Peyer's patch (tissue), 4 donors: ENCODE measurements at regions not wholly inside any gene's neighbourhood (a gene's known extent, or its start where the extent isn't known, plus 50 kb on each side); places are given as distances from the start of the nearest gene placed in this dataset.

Source experiments
- CTCF ChIP-seq, 6 experiments: fragments of 450-650 bp in 4 of 6; fragments of 200-600 bp in 2 of 6; sonication (generic) in 1 of 6; IDR thresholded peaks; one replicate each; pipeline ENCODE4 v1.5.1; 2017 to 2019; ENCODE audit warnings: antibody characterized with exemption in 6 of 6, mild to moderate bottlenecking in 3 of 6, moderate library complexity in 1 of 6
- POLR2A ChIP-seq, 2 donors: fragments of 450-650 bp; IDR thresholded peaks; one replicate each; pipeline ENCODE4 v1.5.1; 2017; ENCODE audit warnings: antibody characterized with exemption in 2 of 2, mild to moderate bottlenecking in 2 of 2, moderate library complexity in 2 of 2

DNA sequence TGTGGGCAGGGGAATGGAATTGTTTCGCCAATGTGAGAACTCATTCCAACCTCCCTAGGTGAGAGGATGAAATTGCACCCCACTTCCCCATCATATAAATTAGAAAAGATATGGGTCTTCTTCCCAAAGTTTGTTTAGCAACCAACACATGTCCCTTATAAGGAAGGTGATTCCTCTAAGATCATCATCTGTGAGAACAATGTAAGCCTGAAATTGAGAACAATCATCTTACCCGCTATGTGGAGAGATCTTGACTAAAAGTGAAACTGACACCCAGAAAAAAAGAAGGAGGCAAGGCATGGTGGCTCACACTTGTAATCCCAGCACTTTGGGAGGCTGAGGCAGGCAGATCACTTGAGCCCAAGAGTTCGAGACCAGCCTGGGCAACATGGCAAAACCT is 173.2 kb upstream of the HMGA2 start:
- TF ChIP-seq CTCF (IDR thresholded peaks at IDR 0.05) (no peak), POLR2A (IDR thresholded peaks at IDR 0.05) (no peak)
